HG02981 (cell line): ENCODE measurements at regions not wholly inside any gene's neighbourhood (a gene's known extent, or its start where the extent isn't known, plus 50 kb on each side); places are given as distances from the start of the nearest gene placed in this dataset.
"Not testable (repeated sequence)": the region's sequence is repeated elsewhere in the genome, so short reads cannot be mapped to it uniquely, and the experiment has no call there.

Experiments
- ATAC-seq: cut with Tn5 transposase; IDR thresholded peaks from one replicate; pipeline ENCODE4 v1.9.1; 2021; ENCODE audit warnings: mild to moderate bottlenecking, moderate library complexity; ENCODE audit not compliant: unreplicated experiment

- no peak for ATAC-seq
Measured at GRCh38 chr10:130970341-130971122, 341.0 kb downstream of the TCERG1L start.

- ATAC-seq = no peak
Measured at GRCh38 chr10:130971123-130971435, 340.4 kb downstream of the TCERG1L start.

DNA sequence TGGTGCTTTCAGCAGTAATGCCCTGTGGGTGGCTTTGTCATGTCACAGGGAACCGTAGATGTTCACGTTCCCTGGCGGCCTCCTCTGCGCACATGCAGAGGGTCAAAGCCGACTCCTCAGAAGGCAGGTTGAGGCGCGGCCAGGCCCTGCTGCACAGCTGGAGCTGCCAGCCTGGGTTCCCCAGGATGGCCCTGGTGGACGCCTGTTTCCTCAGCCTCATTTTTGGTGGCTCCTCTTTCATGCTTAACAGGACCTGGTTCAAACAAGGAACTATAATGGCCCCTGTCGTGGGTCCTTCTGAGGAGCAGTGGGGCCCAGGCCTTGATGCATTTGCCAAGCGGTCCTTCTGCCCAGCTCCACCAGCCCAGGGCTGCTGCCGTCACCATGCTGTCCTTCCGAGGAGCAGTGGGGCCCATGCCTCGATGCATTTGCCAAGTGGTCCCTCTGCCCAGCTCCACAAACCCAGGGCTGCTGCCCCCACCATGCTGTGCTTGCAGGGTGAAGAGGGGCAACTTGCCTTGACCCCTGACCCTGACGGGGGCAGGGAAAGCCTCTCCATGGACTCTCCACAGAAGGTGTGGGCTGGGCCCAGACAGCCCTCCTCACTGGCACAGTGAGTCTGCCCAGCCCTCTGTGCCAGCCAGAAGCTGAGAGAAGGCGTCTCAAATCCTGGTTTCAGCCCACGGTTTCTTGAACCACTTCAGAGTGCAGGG, 338.2 kb downstream of the TCERG1L start:
- no peak for ATAC-seq

DNA sequence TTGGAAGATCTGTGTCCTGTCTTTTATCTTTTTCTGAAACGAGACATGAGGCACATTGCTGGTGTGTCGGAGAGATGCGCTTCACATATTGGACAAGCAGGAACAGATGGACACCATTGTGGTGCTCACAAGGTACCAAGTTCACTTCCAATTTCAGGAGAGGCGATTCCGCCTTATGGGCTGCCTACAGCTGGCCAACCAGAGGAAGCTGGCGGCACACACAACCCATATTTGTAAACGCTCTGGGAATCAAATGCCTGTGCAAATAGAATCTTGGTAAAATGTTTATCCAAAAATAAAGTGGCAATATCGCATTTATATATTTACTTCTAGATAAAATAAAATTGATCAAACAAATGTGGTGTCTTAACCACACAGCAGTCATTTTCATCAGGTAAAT, 337.4 kb downstream of the TCERG1L start:
- no peak for ATAC-seq

- ATAC-seq = not testable (repeated sequence)
Measured at GRCh38 chr10:130975351-130975750, 336.2 kb downstream of the TCERG1L start.

GRCh38 chr10:130982802-130983201, 328.7 kb downstream of the TCERG1L start:
- no peak for ATAC-seq

DNA sequence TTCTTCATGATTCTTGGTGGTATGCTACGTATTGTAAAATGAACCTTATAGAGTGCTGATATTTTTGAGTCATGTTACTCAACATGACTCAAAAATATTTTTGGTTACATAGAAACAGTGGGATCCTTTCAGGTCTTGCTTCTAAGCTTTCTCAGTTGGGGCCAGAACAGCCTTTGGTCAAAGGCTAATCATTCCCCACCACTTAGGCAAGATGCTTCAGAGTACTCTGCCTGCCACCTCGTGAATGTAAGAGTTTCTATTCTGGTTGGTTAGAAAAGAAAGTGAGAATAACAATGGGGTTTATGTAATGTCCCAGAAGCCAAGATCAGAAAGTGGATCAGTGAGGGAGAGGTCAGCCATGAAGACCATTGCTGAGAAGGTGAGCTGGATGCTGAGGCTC, 327.8 kb downstream of the TCERG1L start:
- ATAC-seq = no peak

DNA sequence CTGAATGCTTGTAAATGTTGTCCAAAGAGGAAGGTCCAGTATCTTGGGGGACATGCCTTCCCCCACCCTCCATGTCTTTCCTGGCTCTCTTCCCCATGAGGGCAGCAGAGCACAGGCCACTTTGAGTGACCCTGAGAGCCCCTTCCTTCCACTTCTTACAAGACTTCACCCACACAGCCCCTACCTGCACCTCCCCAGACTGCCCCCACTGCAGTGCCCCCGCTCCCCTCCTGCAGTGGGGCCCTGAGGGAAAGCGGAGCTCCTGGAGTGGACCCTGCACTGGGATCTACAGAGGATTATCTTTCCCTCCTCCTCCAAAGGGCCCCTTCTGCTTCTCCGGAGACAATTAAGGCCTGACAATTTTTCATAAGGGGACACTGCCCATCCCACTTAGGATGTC, 326.8 kb downstream of the TCERG1L start:
- ATAC-seq = no peak

GRCh38 chr10:130985158-130985753, 326.3 kb downstream of the TCERG1L start:
- ATAC-seq = no peak

GRCh38 chr10:130986846-130987245, 324.7 kb downstream of the TCERG1L start:
- no peak for ATAC-seq

DNA sequence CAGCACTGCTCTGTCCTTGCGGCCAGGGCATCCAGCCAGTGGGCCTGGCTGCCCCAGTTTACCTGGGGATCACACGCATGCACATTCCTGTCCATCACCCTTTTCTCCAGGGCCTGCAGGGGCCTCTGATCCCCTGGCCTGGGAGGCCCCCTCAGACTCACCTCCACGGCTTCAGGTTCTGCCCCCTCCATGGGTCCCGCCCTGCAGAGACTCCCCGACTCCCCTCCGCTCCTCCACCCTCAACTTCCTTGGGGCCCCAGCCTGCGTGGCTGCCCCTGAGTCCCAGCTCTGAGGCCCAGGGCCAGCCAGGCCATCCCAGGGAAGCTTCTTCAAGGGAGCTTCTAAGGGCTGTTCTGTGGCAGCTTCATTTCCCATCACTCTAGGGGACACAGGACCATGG, 324.1 kb downstream of the TCERG1L start:
- no peak for ATAC-seq

- ATAC-seq = no peak
Measured at GRCh38 chr10:130989670-130990232, 321.8 kb downstream of the TCERG1L start.

DNA sequence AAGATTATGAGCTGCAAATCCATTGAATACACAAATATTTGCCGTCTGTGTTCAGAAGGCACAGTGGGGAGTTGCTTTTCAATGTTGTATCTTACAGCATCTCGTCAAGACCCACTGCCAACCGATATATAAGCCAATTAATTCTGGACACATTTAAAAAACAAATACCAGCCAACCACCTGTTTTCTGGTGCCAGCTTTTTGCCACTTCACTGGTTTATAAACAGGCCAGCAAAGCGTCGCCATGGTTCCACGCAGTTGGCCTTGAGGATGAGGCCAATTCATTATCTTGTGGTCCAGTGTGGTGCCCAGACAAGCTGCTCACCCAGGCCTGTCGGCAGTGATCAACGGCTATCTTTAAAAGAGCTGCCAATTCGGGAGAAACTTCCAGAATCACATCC, 321.0 kb downstream of the TCERG1L start:
- no peak for ATAC-seq

DNA sequence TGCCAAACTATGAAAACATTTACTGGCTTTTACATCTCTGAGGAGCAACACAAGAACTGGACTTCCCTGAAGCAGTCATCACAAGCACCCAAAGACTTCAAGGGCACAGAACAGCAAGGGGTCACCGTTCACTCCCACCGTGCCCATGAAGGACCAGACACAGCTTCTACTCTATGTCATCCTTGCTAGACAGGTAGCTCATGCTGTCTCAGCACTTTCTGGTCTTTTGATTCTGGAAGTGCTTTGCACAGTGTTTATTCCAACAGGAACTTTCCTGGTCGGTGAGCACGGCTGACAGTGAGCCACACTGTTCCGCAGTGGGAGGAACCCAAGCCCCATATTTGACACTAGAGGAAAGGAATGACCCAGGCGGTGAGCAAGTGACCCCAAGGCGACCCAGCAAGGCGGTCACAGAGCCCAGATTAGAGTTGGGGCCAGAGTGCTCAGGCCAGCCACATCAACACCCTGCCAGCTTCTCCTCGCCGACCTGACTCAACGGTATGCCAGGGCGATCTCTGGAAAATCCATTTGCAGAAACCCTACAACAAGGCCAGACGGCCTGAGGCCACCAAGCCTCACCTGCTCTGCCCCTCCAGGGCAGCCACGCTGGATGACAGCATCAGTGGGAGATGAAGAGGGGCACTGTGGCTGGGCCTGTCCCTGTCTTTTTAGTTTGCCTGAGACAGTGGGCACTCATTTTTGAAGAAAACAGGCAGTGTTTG, 318.6 kb downstream of the TCERG1L start:
- no peak for ATAC-seq

GRCh38 chr10:130993612-130994011, 317.9 kb downstream of the TCERG1L start:
- ATAC-seq = no peak

DNA sequence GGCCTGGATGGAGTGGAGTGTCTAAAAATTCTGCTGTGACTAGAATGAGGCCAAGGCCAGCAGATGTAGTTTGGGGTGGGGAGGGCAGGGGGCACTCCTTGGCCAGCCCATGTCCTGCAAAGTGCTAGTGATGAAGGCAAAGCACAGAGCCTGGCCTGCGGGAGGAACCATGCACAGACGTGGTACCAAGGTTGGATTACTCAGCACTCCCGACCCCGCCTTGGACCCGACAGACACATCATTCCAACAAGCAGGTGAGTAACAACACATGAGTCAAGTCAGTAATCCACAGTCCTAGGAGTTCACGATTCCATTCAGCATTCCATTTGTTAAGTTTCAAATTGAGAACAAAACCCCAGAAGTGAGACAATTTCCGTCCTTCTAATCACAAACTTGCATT, 317.3 kb downstream of the TCERG1L start:
- no peak for ATAC-seq

GRCh38 chr10:130994845-130995244, 316.7 kb downstream of the TCERG1L start:
- no peak for ATAC-seq

- ATAC-seq = no peak
Measured at GRCh38 chr10:130997267-130998045, 314.1 kb downstream of the TCERG1L start.

- ATAC-seq = no peak
Measured at GRCh38 chr10:130998046-130998435, 313.5 kb downstream of the TCERG1L start.

GRCh38 chr10:130998642-130999041, 312.9 kb downstream of the TCERG1L start:
- ATAC-seq = no peak
